ENCODE measurements at regions not wholly inside any gene's neighbourhood (a gene's known extent, or its start where the extent isn't known, plus 50 kb on each side); places are given as distances from the start of the nearest gene placed in this dataset.

GRCh38 chr10:4678023-4678950 lies 147.7 kb upstream of the AKR1E2 start:
- H2BK20ac ChIP-seq (ENCODE audit: low read depth, low read length, poor library complexity, severe bottlenecking), result no peak overlapping the region
- H3K4me1 ChIP-seq (ENCODE audit: insufficient read depth, low read length), result peaks cover 2% of the 10 kb centered on the region; the same call in 1 of the 2 replicates
- WGBS (ENCODE audit: extremely low coverage, insufficient read length, low lambda C conversion rate), result no CpG with 5 or more reads among the region's 11 CpGs
- TF ChIP-seq, protein P1, sequence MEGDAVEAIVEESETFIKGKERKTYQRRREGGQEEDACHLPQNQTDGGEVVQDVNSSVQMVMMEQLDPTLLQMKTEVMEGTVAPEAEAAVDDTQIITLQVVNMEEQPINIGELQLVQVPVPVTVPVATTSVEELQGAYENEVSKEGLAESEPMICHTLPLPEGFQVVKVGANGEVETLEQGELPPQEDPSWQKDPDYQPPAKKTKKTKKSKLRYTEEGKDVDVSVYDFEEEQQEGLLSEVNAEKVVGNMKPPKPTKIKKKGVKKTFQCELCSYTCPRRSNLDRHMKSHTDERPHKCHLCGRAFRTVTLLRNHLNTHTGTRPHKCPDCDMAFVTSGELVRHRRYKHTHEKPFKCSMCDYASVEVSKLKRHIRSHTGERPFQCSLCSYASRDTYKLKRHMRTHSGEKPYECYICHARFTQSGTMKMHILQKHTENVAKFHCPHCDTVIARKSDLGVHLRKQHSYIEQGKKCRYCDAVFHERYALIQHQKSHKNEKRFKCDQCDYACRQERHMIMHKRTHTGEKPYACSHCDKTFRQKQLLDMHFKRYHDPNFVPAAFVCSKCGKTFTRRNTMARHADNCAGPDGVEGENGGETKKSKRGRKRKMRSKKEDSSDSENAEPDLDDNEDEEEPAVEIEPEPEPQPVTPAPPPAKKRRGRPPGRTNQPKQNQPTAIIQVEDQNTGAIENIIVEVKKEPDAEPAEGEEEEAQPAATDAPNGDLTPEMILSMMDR (conservative IDR thresholded peaks at IDR 0.05), result no peak
- no peaks in the 10 kb centered on the region for H3K9me3 ChIP-seq (ENCODE audit: control insufficient read depth, low read depth, low read length)
- H3K9ac ChIP-seq (ENCODE audit: extremely low read depth, insufficient read length, low read length), result no peak overlapping the region
- H3K23me2 ChIP-seq (ENCODE audit: insufficient read length, low read depth, low read length, poor library complexity, severe bottlenecking), result no peaks in the 10 kb centered on the region
- no peak overlapping the region for H3K56ac ChIP-seq (ENCODE audit: insufficient read length, low read depth, low read length)
- H3T11ph ChIP-seq (ENCODE audit: low read length), result no peak overlapping the region
- no peak overlapping the region for H3K4me3 Mint-ChIP-seq
- H3K36me3 Mint-ChIP-seq (ENCODE audit: insufficient read depth in 1 of 3, low read depth in 3 of 3), result no peaks in the 10 kb centered on the region
- H3K4me2 ChIP-seq (ENCODE audit: insufficient read depth, insufficient read length, low read length), result no peak overlapping the region
- no peak overlapping the region for H3K23ac ChIP-seq (ENCODE audit: insufficient read length, low read depth, low read length)
- no peak overlapping the region for H4K8ac ChIP-seq (replicated peaks; ENCODE audit: insufficient read length, low read depth, low read length)
- H2BK120ac ChIP-seq (ENCODE audit: low read depth, low read length, poor library complexity, severe bottlenecking), result no peak overlapping the region
- H3K9me3 Mint-ChIP-seq, result no peaks in the 10 kb centered on the region
- no peak overlapping the region for H2BK15ac ChIP-seq (ENCODE audit: low read depth, low read length)
- no peak overlapping the region for H3K4ac ChIP-seq (ENCODE audit: low read depth, low read length)
- no peaks in the 10 kb centered on the region for H3K27me3 Mint-ChIP-seq (ENCODE audit: low read depth)
- no peak overlapping the region for H2BK5ac ChIP-seq (ENCODE audit: insufficient read length, low read length)
- peaks cover 0 to 3% of the 10 kb centered on the region in 2 experiments; a peak in 1 of 4 replicates for H3K4me1 Mint-ChIP-seq
- H3K27me3 ChIP-seq (ENCODE audit: insufficient read depth, low read length), result no peaks in the 10 kb centered on the region
- H4K20me1 ChIP-seq (ENCODE audit: control insufficient read depth, insufficient read depth, insufficient read length), result no peaks in the 10 kb centered on the region
- no peak overlapping the region for H4K91ac ChIP-seq (ENCODE audit: insufficient read length, low read depth, low read length)
- H4K5ac ChIP-seq (ENCODE audit: insufficient read length, low read depth, low read length), result no peak overlapping the region
- H2BK12ac ChIP-seq (ENCODE audit: insufficient read length, low read depth, low read length), result no peak overlapping the region
- no peak overlapping the region for H3K18ac ChIP-seq (ENCODE audit: insufficient read length, low read depth, low read length)
- H3K27ac ChIP-seq (ENCODE audit: insufficient read length, low read depth, low read length), result no peak overlapping the region
- H3K79me2 ChIP-seq (ENCODE audit: insufficient read depth, low read length), result no peaks in the 10 kb centered on the region
- no peak for DNase-seq
- no peak overlapping the region for H2AFZ ChIP-seq (ENCODE audit: low read length)
- no peaks in the 10 kb centered on the region for H3K79me1 ChIP-seq (ENCODE audit: insufficient read depth, low read depth, low read length, poor library complexity, severe bottlenecking)
- no peak overlapping the region for H2AK5ac ChIP-seq (ENCODE audit: insufficient read length, low read length)
- no peak overlapping the region for H3K14ac ChIP-seq (ENCODE audit: insufficient read depth, low read length)
- no peak overlapping the region; a peak in 1 of 7 replicates for H3K27ac Mint-ChIP-seq
